GM23248 (cell line): ENCODE measurements at regions not wholly inside any gene's neighbourhood (a gene's known extent, or its start where the extent isn't known, plus 50 kb on each side); places are given as distances from the start of the nearest gene placed in this dataset.

Experiments used
- EZH2 ChIP-seq: fragments of 200-600 bp; sonication (generic); IDR thresholded peaks from 2 replicates; pipeline ENCODE4 v1.6.1; 2018; ENCODE audit warnings: antibody characterized with exemption, mild to moderate bottlenecking; ENCODE audit not compliant: insufficient read depth, poor library complexity, severe bottlenecking
- EZH2phosphoT487 ChIP-seq: fragments of 200-600 bp; sonication (generic); IDR thresholded peaks from 2 replicates; pipeline ENCODE4 v1.6.1; 2018; ENCODE audit warnings: antibody characterized with exemption, moderate library complexity, mild to moderate bottlenecking, low read depth; ENCODE audit not compliant: insufficient read depth

DNA sequence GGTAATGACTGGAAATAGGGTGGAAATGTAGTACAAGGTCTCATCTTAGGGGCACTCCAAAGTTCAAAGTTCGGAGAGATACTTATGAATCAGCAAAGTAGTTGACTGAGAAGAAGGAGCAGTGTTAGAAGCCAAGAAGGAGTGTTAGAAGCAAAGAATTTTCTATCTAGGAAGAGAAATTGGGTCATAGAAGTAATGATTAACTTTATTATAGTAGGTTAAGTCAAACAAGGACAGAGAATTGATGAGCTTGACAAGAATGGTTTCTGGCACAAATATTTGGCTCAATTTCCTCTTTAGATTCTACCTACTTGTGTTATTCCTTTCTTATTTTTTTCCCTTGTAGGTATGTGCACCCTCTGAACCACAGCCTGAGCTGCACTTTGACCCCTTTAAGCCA, 810.5 kb upstream of the LRFN5 start:
- TF ChIP-seq EZH2 = no peak
- no peak for TF ChIP-seq EZH2phosphoT487
